Fibroblast of the aortic adventitia (primary cell): ENCODE measurements at regions not wholly inside any gene's neighbourhood (a gene's known extent, or its start where the extent isn't known, plus 50 kb on each side); places are given as distances from the start of the nearest gene placed in this dataset.

Experiments
- DNase-seq: peaks from one replicate; pipeline ENCODE4 v3.0.0-alpha.2; 2010; ENCODE audit warnings: low read depth
- H3K4me3 ChIP-seq: 2 replicates; pipeline ENCODE4 v1.5.1; 2011; ENCODE audit warnings: low read depth, mild to moderate bottlenecking, control low read depth, low read length, moderate library complexity
- CTCF ChIP-seq: IDR thresholded peaks from 2 replicates; pipeline ENCODE4 v1.5.1; 2011; ENCODE audit warnings: mild to moderate bottlenecking, low read length, control low read depth, inconsistent platforms; ENCODE audit not compliant: insufficient read depth

GRCh38 chr10:44317856-44318255, 67.0 kb downstream of the CXCL12 start:
- H3K4me3 ChIP-seq = no peak overlapping the region
- DNase-seq = no peak
- TF ChIP-seq CTCF = no peak

GRCh38 chr10:44316922-44317215, 68.0 kb downstream of the CXCL12 start:
- TF ChIP-seq CTCF = no peak
- no peak overlapping the region for H3K4me3 ChIP-seq
- no peak for DNase-seq

GRCh38 chr10:44316187-44316921, 68.5 kb downstream of the CXCL12 start:
- no peak for DNase-seq
- no peak for TF ChIP-seq CTCF
- H3K4me3 ChIP-seq = no peak overlapping the region

- no peak for TF ChIP-seq CTCF
- no peak overlapping the region for H3K4me3 ChIP-seq
- DNase-seq = no peak
Observed at GRCh38 chr10:44314802-44315460, 70.0 kb downstream of the CXCL12 start.

GRCh38 chr10:44313761-44314165, 71.1 kb downstream of the CXCL12 start:
- DNase-seq = no peak
- no peak for TF ChIP-seq CTCF
- H3K4me3 ChIP-seq = no peak overlapping the region

- no peak for DNase-seq
- H3K4me3 ChIP-seq = no peak overlapping the region
- TF ChIP-seq CTCF = no peak
Observed at GRCh38 chr10:44312401-44312800, 72.5 kb downstream of the CXCL12 start.
